Heart left ventricle (tissue), 16 donors: ENCODE measurements at regions not wholly inside any gene's neighbourhood (a gene's known extent, or its start where the extent isn't known, plus 50 kb on each side); places are given as distances from the start of the nearest gene placed in this dataset.

Source experiments
- ATAC-seq, 4 donors: fragments of 200-7000 bp; cut with Tn5 transposase; one replicate each; pipeline ENCODE4 v1.9.1; 2020 to 2022; ENCODE audit warnings: moderate library complexity in 4 of 4, mild to moderate bottlenecking in 3 of 4, moderate number of reproducible peaks in 1 of 4
- DNase-seq, 5 donors: peaks; one replicate each; pipeline ENCODE4 v3.0.0-alpha.2; 2020
- H3K27ac ChIP-seq, 12 donors: fragments of 200-600 bp; sonication (generic) in 4 of 12; one replicate each; pipeline versions ENCODE4 v1.5.0 to v1.8.0; 2016 to 2022; ENCODE audit warnings: mild to moderate bottlenecking in 2 of 12
- H3K27me3 ChIP-seq, 9 donors: fragments of 200-600 bp; sonication (generic) in 2 of 9; one replicate each; pipeline versions ENCODE4 v1.5.1 to v1.8.0; 2016 to 2022; ENCODE audit warnings: mild to moderate bottlenecking in 3 of 9
- H3K36me3 ChIP-seq, 9 donors: fragments of 200-600 bp; sonication (generic) in 2 of 9; one replicate each; pipeline versions ENCODE4 v1.5.0 to v1.8.0; 2018 to 2022; ENCODE audit warnings: mild to moderate bottlenecking in 2 of 9
- H3K4me1 ChIP-seq, 12 donors: fragments of 200-600 bp; sonication (generic) in 4 of 12; one replicate each; pipeline versions ENCODE4 v1.5.0 to v1.8.0; 2016 to 2022; ENCODE audit warnings: mild to moderate bottlenecking in 3 of 12
- H3K4me3 ChIP-seq, 12 donors: fragments of 200-600 bp; sonication (generic) in 4 of 12; one replicate each; pipeline versions ENCODE4 v1.5.0 to v1.8.0; 2017 to 2022; ENCODE audit warnings: mild to moderate bottlenecking in 9 of 12, moderate library complexity in 4 of 12
- H3K9me3 ChIP-seq, 12 donors: fragments of 200-600 bp; sonication (generic) in 4 of 12; one replicate each; pipeline versions ENCODE4 v1.5.0 to v1.8.0; 2016 to 2022; ENCODE audit warnings: mild to moderate bottlenecking in 1 of 12
- POLR2A ChIP-seq, 2 donors: fragments of 450-650 bp; IDR thresholded peaks; one replicate each; pipeline ENCODE4 v1.6.1; 2017; ENCODE audit warnings: antibody characterized with exemption in 2 of 2, mild to moderate bottlenecking in 2 of 2, moderate library complexity in 2 of 2
- WGBS, 4 donors: extraction: QIAGEN DNeasy Blood & Tissue Kit in 2 of 4; methylation state at CpG; one replicate each; pipeline versions ENCODE4 v1.1.5 to v1.1.7; 2013 to 2018; 5-methylcytosine and 5-hydroxymethylcytosine counted together
- intact Hi-C, 10 donors: fragments of 100-400 bp; cut with DNase I; formaldehyde crosslinking; loops; one replicate each; pipeline versions ENCODE4 v1.11.1 to v1.14.2; 2022
- TF ChIP-seq, protein P1 (sequence below), 12 donors: fragments of 200-600 bp; sonication (generic) in 4 of 12; IDR thresholded peaks; one replicate each; pipeline versions ENCODE4 v1.5.0 to v1.8.0; 2018 to 2022; ENCODE audit warnings: antibody characterized with exemption in 12 of 12, mild to moderate bottlenecking in 5 of 12
- donor health status: ischemic (EF 13 %, LVEDD 7.1; RV severe dilation, severe dysfunction).
- donor health status: healthy with polysubstance abuse.
- donor health status: DM: no; HTN: yes; CAD: no.
- donor health status: DM: no; HTN: no; CAD: no.
- donor health status: ischemic (EF 25% LVEDD 6.9; RV normal size, moderate dysfunction).
- donor health status: ischemic (EF 25% LVEDD 5.7; RV mildly dilated, moderate dysfunction).
- donor health status: healthy.
- donor health status: DM: yes; HTN: yes; CAD: no.
- donor health status: ischemic (EF 35%, LVEDD 5.7; RV mildly dilated, moderate dysfunction).
- donor health status: nonischemic (EF 11% LVEDD 7.7; RV severe dilation, severe dysfunction).
- donor health status: DM: yes; HTN: yes; CAD: no.
- donor health status: PGD.
- donor health status: ischemic (EF 29% LVEDD 5.4; RV normal size, mild dysfunction).
- donor health status: nonischemic (EF 23%, LVEDD 6.1; RV moderate dilation, normal function).

DNA sequence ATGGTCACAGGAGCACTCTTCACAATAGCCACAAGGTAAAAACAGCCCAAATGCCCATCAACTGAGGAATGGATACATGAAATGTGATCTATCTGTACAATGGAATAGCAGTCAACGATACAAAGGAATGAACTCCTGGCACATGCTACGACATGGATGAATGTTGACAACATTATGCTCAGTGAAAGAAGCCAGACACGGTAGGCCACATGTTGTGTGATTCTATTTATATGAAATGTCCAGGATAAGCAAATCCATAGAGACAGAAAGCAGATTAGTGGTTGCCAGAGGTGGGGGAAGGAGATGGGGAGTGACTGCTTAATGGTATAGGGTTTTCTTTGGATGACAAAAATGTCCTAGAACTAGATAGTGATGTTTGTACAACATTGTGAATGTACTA is 58.7 kb upstream of the GPM6B start:
- intact Hi-C loops = no loop called here
- H3K9me3 ChIP-seq = no peaks in the 10 kb centered on the region
- H3K4me1 ChIP-seq = peaks cover 0 to 3% (median 0%) of the 10 kb centered on the region in 12 donors
- no peak overlapping the region for H3K4me3 ChIP-seq
- DNase-seq (no peak), ATAC-seq (no peak)
- H3K27ac ChIP-seq = no peak overlapping the region
- H3K27me3 ChIP-seq = peaks cover 0 to 30% (median 0%) of the 10 kb centered on the region in 9 donors
- H3K36me3 ChIP-seq = no peaks in the 10 kb centered on the region
- TF ChIP-seq, protein P1, sequence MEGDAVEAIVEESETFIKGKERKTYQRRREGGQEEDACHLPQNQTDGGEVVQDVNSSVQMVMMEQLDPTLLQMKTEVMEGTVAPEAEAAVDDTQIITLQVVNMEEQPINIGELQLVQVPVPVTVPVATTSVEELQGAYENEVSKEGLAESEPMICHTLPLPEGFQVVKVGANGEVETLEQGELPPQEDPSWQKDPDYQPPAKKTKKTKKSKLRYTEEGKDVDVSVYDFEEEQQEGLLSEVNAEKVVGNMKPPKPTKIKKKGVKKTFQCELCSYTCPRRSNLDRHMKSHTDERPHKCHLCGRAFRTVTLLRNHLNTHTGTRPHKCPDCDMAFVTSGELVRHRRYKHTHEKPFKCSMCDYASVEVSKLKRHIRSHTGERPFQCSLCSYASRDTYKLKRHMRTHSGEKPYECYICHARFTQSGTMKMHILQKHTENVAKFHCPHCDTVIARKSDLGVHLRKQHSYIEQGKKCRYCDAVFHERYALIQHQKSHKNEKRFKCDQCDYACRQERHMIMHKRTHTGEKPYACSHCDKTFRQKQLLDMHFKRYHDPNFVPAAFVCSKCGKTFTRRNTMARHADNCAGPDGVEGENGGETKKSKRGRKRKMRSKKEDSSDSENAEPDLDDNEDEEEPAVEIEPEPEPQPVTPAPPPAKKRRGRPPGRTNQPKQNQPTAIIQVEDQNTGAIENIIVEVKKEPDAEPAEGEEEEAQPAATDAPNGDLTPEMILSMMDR (IDR thresholded peaks at IDR 0.05) = no peak
- TF ChIP-seq POLR2A (IDR thresholded peaks at IDR 0.05) = no peak
- WGBS, 4 donors = 31 to 42% (median 35%) methylated on average over 3 of the region's 3 CpGs

DNA sequence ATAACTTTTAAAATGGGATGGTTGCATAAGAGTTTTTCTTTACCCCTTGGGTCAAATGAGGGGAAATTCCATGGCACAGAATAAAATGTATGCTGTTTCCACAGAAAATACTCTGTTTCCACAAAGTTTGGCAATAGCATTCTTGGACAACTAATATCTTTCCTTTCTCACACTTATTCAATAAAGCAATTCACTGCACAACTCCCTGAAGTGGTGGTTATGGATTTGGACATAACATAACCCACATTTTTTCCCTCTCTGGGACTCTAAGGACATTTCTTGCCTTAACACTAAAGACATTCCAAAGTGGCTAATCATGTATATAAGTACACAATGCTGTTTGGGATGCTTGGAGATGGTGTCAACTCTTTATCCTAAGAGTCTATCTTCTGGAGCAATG is 51.7 kb upstream of the GPM6B start:
- no peak for TF ChIP-seq POLR2A (IDR thresholded peaks at IDR 0.05)
- TF ChIP-seq, protein P1 (IDR thresholded peaks at IDR 0.05) = no peak
- DNase-seq (no peak), ATAC-seq (no peak)
- H3K27ac ChIP-seq = no peak overlapping the region
- no peak overlapping the region for H3K4me3 ChIP-seq
- no peaks in the 10 kb centered on the region for H3K36me3 ChIP-seq
- intact Hi-C loops = no loop called here
- peaks cover 0 to 22% (median 0%) of the 10 kb centered on the region in 9 donors for H3K27me3 ChIP-seq
- no peaks in the 10 kb centered on the region for H3K9me3 ChIP-seq
- H3K4me1 ChIP-seq = no peaks in the 10 kb centered on the region
